HCT116 (cell line): ENCODE measurements at regions not wholly inside any gene's neighbourhood (a gene's known extent, or its start where the extent isn't known, plus 50 kb on each side); places are given as distances from the start of the nearest gene placed in this dataset.

Experiments
- ATAC-seq: fragments of 200-7000 bp; cut with Tn5 transposase; 2 replicates; pipeline ENCODE4 v1.9.1; 2020; ENCODE audit warnings: mild to moderate bottlenecking, moderate library complexity
- BruUV-seq: library from RNA; stranded (reverse); fragments of 400-500 nt; replicated peaks from 2 replicates; lab custom pipeline; 2021; lab: Mats Ljungman, UMichigan
- CTCF ChIA-PET: fragments of 300-600 bp; sonication (Branson Sonifier 250); formaldehyde crosslinking; loops from one replicate; lab custom pipeline; 2021; ENCODE audit warnings: antibody characterized with exemption; lab: Charles Lee
- POLR2A ChIA-PET: fragments of 300-600, 350-600 bp; sonication (Branson Sonifier 250); formaldehyde crosslinking; loops from one replicate; lab custom pipeline; 2021; ENCODE audit warnings: antibody characterized with exemption; lab: Charles Lee
- RAD21 ChIA-PET, 2 experiments: fragments of 300-600 bp; sonication (Branson Sonifier 250); formaldehyde crosslinking; loops; one replicate each; lab custom pipeline; 2023; ENCODE audit warnings: low total read pairs in 2 of 2; ENCODE audit not compliant: uncharacterized antibody in 2 of 2, unreplicated experiment in 2 of 2, low non-redundant PET in 1 of 2; lab: Charles Lee
- DNase-seq: peaks from one replicate; pipeline ENCODE4 v3.0.0-alpha.2; 2010; ENCODE audit warnings: low read depth, low spot score
- H2AFZ ChIP-seq: fragments of 200-600 bp; shearing (Covaris generic), sonication (generic); 2 replicates; pipeline ENCODE4 v1.6.1; 2017; ENCODE audit warnings: low read depth, mixed run types, mixed read lengths, antibody characterized with exemption, low read length; ENCODE audit not compliant: poor library complexity, severe bottlenecking
- H3K27ac ChIP-seq: 2 replicates; pipeline ENCODE4 v1.5.1; 2012; ENCODE audit warnings: low read depth, low read length
- H3K27me3 ChIP-seq: fragments of 200-600 bp; sonication (generic); 2 replicates; pipeline ENCODE4 v1.6.1; 2016; ENCODE audit warnings: mixed run types, low read length, mixed read lengths; ENCODE audit not compliant: insufficient read depth
- H3K36me3 ChIP-seq, 2 experiments: fragments of 200-500 bp in 1 of 2; fragments of 200-600 bp in 1 of 2; sonication (Bioruptor generic) in 1 of 2; sonication (generic) in 1 of 2; 2 replicates each; pipeline versions ENCODE4 v1.5.1 to v1.6.1; 2014 to 2016; ENCODE audit warnings: low read length in 2 of 2, inconsistent platforms in 1 of 2, mixed read lengths in 1 of 2, mixed run types in 1 of 2; ENCODE audit not compliant: insufficient read depth in 2 of 2, control insufficient read depth in 1 of 2
- H3K4me1 ChIP-seq, 2 experiments: fragments of 200-600 bp in 1 of 2; sonication (generic) in 1 of 2; 2 replicates each; pipeline versions ENCODE4 v1.5.1 to v1.6.1; 2012 to 2017; ENCODE audit warnings: low read length in 2 of 2, inconsistent platforms in 1 of 2, mild to moderate bottlenecking in 1 of 2, mixed read lengths in 1 of 2, mixed run types in 1 of 2, moderate library complexity in 1 of 2; ENCODE audit not compliant: insufficient read depth in 2 of 2, control insufficient read depth in 1 of 2
- H3K4me2 ChIP-seq: fragments of 200-600 bp; sonication (generic); 2 replicates; pipeline ENCODE4 v1.6.1; 2017; ENCODE audit warnings: mixed run types, low read length, mixed read lengths
- H3K4me3 ChIP-seq, 2 experiments: fragments of 200-600 bp in 1 of 2; sonication (generic) in 1 of 2; replicated peaks in 1 of 2; 2 replicates each; pipeline ENCODE4 v1.5.1; 2011 to 2016; ENCODE audit warnings: low read length in 2 of 2, control low read depth in 1 of 2, low read depth in 1 of 2, mild to moderate bottlenecking in 1 of 2, mixed read lengths in 1 of 2, mixed run types in 1 of 2
- H3K79me2 ChIP-seq: fragments of 200-600 bp; sonication (generic); 2 replicates; pipeline ENCODE4 v1.6.1; 2017; ENCODE audit warnings: mild to moderate bottlenecking, mixed run types, low read length, moderate library complexity, mixed read lengths; ENCODE audit not compliant: insufficient read depth
- H3K9ac ChIP-seq: fragments of 200-600 bp; sonication (generic); 2 replicates; pipeline ENCODE4 v1.6.1; 2016; ENCODE audit warnings: low read length, mixed read lengths
- H3K9me2 ChIP-seq: fragments of 200-600 bp; sonication (generic), shearing (Covaris generic); 2 replicates; pipeline ENCODE4 v1.6.1; 2017; ENCODE audit warnings: mixed run types, mild to moderate bottlenecking, moderate library complexity; ENCODE audit not compliant: insufficient read depth
- H3K9me3 ChIP-seq, 2 experiments: fragments of 200-500 bp in 1 of 2; fragments of 200-600 bp in 1 of 2; sonication (Bioruptor generic) in 1 of 2; sonication (generic) in 1 of 2; 2 replicates each; pipeline ENCODE4 v1.6.1; 2014 to 2017; ENCODE audit warnings: low read length in 2 of 2, mixed read lengths in 2 of 2, inconsistent platforms in 1 of 2, low read depth in 1 of 2, mild to moderate bottlenecking in 1 of 2, mixed run types in 1 of 2, moderate library complexity in 1 of 2; ENCODE audit not compliant: control insufficient read depth in 1 of 2, insufficient read depth in 1 of 2
- H4K20me1 ChIP-seq: fragments of 200-600 bp; sonication (generic), shearing (Covaris generic); 2 replicates; pipeline ENCODE4 v1.6.1; 2017; ENCODE audit warnings: mixed run types, mild to moderate bottlenecking, moderate library complexity; ENCODE audit not compliant: insufficient read depth
- CBX3 ChIP-seq: IDR thresholded peaks from 2 replicates; pipeline ENCODE4 v1.6.1; 2012; ENCODE audit warnings: low read depth
- EGR1 ChIP-seq: IDR thresholded peaks from 2 replicates; pipeline ENCODE4 v1.6.1; 2012; ENCODE audit warnings: low read depth
- ELF1 ChIP-seq: IDR thresholded peaks from 2 replicates; pipeline ENCODE4 v1.6.1; 2012; ENCODE audit warnings: low read depth, borderline replicate concordance
- EZH2phosphoT487 ChIP-seq: fragments of 200-600 bp; IDR thresholded peaks from 2 replicates; pipeline ENCODE4 v1.6.1; 2018; ENCODE audit warnings: antibody characterized with exemption, borderline replicate concordance
- FOSL1 ChIP-seq: IDR thresholded peaks from 2 replicates; pipeline ENCODE4 v1.6.1; 2012; ENCODE audit warnings: low read depth
- POLR2A ChIP-seq: IDR thresholded peaks from 2 replicates; pipeline ENCODE4 v1.7.0; 2011; ENCODE audit warnings: borderline replicate concordance; ENCODE audit not compliant: insufficient read depth, insufficient read length; ENCODE audit errors: extremely low read depth
- RAD21 ChIP-seq: IDR thresholded peaks from 2 replicates; pipeline ENCODE4 v1.6.1; 2012; ENCODE audit warnings: low read depth, mild to moderate bottlenecking
- SIN3A ChIP-seq: IDR thresholded peaks from 2 replicates; pipeline ENCODE4 v1.6.1; 2012; ENCODE audit warnings: low read depth
- SP1 ChIP-seq: IDR thresholded peaks from 2 replicates; pipeline ENCODE4 v1.6.1; 2012; ENCODE audit warnings: low read depth
- YY1 ChIP-seq: IDR thresholded peaks from 2 replicates; pipeline ENCODE4 v1.6.1; 2011; ENCODE audit warnings: low read length, low read depth, moderate library complexity, mild to moderate bottlenecking; ENCODE audit not compliant: insufficient replicate concordance; ENCODE audit errors: extremely low read depth
- ZBTB33 ChIP-seq: IDR thresholded peaks from 2 replicates; pipeline ENCODE4 v1.6.1; 2011; ENCODE audit warnings: mild to moderate bottlenecking, low read length, moderate library complexity; ENCODE audit not compliant: insufficient replicate concordance; ENCODE audit errors: extremely low read depth
- intact Hi-C: fragments of 100-400 bp; cut with micrococcal nuclease; formaldehyde crosslinking; loops from 2 replicates; pipeline ENCODE4 v1.10.0; 2022
- TF ChIP-seq, protein P1 (sequence below): IDR thresholded peaks from 2 replicates; pipeline ENCODE4 v1.6.1; 2012

DNA sequence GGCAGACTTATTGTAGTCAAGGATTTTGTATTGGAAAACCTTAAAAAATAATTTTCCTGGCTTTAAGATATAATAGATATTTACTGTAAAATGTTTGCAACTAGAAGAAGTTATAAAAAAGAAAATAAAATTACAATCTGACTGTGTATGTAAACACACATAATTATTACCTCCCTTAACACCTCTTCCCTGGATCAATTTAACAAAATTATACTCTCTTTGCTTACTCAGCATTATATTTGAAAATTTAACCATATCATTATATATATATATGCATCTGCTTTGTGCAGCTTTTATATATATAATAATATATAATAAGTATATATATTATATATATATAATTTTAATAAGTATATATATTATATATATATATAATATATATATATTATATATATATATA is 131.7 kb upstream of the FAM98A start:
- H2AFZ ChIP-seq, result no peak overlapping the region
- no peaks in the 10 kb centered on the region for H3K27me3 ChIP-seq
- no peaks in the 10 kb centered on the region for H3K9me3 ChIP-seq
- DNase-seq (no peak), ATAC-seq (no peak)
- CTCF ChIA-PET, result no interaction called here
- TF ChIP-seq EZH2phosphoT487, result no peak
- no peaks in the 10 kb centered on the region for H3K36me3 ChIP-seq
- H4K20me1 ChIP-seq, result no peaks in the 10 kb centered on the region
- no peaks in the 10 kb centered on the region for H3K79me2 ChIP-seq
- no TSS peak for BruUV-seq
- POLR2A ChIA-PET, result no interaction called here
- intact Hi-C loops, result no loop called here
- no peaks in the 10 kb centered on the region for H3K9me2 ChIP-seq
- RAD21 ChIA-PET, result no interaction called here
- no peak overlapping the region for H3K4me3 ChIP-seq
- H3K4me1 ChIP-seq, result no peaks in the 10 kb centered on the region
- no peak overlapping the region for H3K4me2 ChIP-seq
- H3K9ac ChIP-seq, result no peak overlapping the region
- H3K27ac ChIP-seq, result no peak overlapping the region

GRCh38 chr2:33730193-33730592 is 131.1 kb upstream of the FAM98A start:
- POLR2A ChIA-PET, result no interaction called here
- intact Hi-C loops, result no loop called here
- no peaks in the 10 kb centered on the region for H3K27me3 ChIP-seq
- H3K27ac ChIP-seq, result no peak overlapping the region
- H3K9me2 ChIP-seq, result no peaks in the 10 kb centered on the region
- H3K79me2 ChIP-seq, result no peaks in the 10 kb centered on the region
- no peaks in the 10 kb centered on the region for H3K36me3 ChIP-seq
- RAD21 ChIA-PET, result no interaction called here
- H4K20me1 ChIP-seq, result no peaks in the 10 kb centered on the region
- no peak for DNase-seq
- no peaks in the 10 kb centered on the region for H3K9me3 ChIP-seq
- BruUV-seq, result no TSS peak
- no peak for ATAC-seq
- CTCF ChIA-PET, result no interaction called here
- H3K4me2 ChIP-seq, result no peak overlapping the region
- no peak overlapping the region for H3K9ac ChIP-seq
- H3K4me3 ChIP-seq, result no peak overlapping the region
- H2AFZ ChIP-seq, result no peak overlapping the region
- H3K4me1 ChIP-seq, result no peaks in the 10 kb centered on the region
- TF ChIP-seq SP1 (no peak), EZH2phosphoT487 (no peak), ELF1 (no peak), POLR2A (no peak), ZBTB33 (no peak), RAD21 (no peak), SIN3A (no peak), FOSL1 (no peak), EGR1 (no peak), CBX3 (no peak), YY1 (no peak)
- TF ChIP-seq, protein P1, sequence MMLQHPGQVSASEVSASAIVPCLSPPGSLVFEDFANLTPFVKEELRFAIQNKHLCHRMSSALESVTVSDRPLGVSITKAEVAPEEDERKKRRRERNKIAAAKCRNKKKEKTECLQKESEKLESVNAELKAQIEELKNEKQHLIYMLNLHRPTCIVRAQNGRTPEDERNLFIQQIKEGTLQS, result no peak
- TF ChIP-seq, all 23 proteins: peak for 0
